HFF-Myc (cell line): ENCODE measurements at regions not wholly inside any gene's neighbourhood (a gene's known extent, or its start where the extent isn't known, plus 50 kb on each side); places are given as distances from the start of the nearest gene placed in this dataset.

Source experiments
- DNase-seq: peaks from one replicate; pipeline ENCODE4 v3.0.0-alpha.2; 2011; ENCODE audit warnings: low read depth; ENCODE audit errors: extremely low read depth
- H3K4me3 ChIP-seq: replicated peaks from 2 replicates; pipeline ENCODE4 v1.5.1; 2011; ENCODE audit warnings: low read depth, mild to moderate bottlenecking, control low read depth, low read length
- TF ChIP-seq, protein P1 (sequence below): IDR thresholded peaks from 2 replicates; pipeline ENCODE4 v1.5.1; 2012; ENCODE audit warnings: mild to moderate bottlenecking, low read depth, low read length, control low read depth; ENCODE audit errors: missing control alignments

GRCh38 chr20:43821795-43822194 is 92.9 kb upstream of the TOX2 start:
- TF ChIP-seq, protein P1, sequence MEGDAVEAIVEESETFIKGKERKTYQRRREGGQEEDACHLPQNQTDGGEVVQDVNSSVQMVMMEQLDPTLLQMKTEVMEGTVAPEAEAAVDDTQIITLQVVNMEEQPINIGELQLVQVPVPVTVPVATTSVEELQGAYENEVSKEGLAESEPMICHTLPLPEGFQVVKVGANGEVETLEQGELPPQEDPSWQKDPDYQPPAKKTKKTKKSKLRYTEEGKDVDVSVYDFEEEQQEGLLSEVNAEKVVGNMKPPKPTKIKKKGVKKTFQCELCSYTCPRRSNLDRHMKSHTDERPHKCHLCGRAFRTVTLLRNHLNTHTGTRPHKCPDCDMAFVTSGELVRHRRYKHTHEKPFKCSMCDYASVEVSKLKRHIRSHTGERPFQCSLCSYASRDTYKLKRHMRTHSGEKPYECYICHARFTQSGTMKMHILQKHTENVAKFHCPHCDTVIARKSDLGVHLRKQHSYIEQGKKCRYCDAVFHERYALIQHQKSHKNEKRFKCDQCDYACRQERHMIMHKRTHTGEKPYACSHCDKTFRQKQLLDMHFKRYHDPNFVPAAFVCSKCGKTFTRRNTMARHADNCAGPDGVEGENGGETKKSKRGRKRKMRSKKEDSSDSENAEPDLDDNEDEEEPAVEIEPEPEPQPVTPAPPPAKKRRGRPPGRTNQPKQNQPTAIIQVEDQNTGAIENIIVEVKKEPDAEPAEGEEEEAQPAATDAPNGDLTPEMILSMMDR: no peak
- DNase-seq: no peak
- no peak overlapping the region for H3K4me3 ChIP-seq

GRCh38 chr20:43820731-43821330 is 93.8 kb upstream of the TOX2 start:
- no peak for DNase-seq
- TF ChIP-seq, protein P1: no peak
- no peak overlapping the region for H3K4me3 ChIP-seq

DNA sequence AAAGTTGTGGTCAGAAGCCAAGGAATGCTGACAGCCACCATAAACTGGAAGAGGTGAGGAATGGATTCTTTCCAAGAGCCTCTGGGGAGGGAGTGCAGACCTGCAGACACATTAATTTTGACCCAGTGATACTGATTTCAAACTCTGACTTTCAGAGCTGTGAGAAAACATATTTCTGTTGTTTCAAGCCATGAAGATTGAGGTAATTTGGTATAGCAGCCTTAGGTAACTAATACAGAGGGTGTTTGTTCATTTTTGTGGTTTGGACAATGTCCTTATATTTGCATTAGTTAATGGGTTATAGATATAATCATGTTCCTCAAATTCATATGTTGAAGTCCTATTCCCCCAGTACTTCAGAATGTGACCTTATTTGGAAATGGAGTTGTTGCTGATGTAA is 85.4 kb upstream of the GTSF1L start:
- no peak for DNase-seq
- TF ChIP-seq, protein P1: no peak
- no peak overlapping the region for H3K4me3 ChIP-seq

DNA sequence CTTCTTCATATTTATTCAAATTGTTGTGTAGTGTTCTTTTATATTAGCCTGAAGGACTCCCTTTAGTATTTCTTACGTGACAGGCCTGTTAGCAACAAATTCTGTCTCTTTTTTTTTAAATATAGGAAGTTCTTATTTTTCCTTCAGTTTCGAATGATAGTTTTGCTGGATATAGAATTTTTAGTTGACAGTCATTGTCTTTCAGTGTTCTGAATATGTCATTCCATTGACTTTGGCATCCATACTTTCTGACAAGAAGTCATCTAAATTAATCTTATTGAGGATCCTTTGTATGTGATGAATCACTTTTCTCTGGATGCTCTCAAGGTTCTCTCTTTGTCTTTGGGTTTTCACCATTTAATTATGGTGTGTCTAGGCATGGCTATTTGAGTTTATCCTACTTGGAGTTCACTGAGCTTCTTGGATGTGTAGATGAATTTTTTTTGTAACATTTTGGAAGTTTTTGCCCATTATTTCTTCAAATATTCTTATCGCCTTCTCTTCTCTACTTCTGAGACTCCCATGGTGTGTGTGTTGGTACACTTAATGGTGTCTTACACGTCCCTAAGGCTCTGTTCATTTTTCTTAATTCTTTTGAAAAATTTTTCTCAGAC is 82.5 kb upstream of the GTSF1L start:
- TF ChIP-seq, protein P1: no peak
- no peak overlapping the region for H3K4me3 ChIP-seq
- no peak for DNase-seq

DNA sequence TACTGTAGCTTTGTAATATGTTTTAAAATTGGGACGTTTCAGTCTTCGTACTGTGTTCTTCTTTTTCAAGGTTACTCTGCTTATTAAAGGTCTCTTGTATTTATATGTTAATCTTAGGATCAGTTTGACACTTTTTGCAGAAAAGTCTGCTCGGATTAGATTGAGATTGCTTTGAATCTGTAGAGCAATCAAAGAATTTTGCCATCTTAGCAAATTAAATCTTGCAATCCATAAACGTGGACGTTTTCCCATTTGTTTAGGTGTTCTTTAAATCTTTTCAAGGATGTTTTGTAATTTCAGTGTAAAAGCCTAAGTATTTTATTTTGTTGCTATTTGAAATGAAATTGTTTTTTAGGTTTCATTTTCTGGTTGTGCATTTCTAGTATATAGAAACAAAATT is 78.0 kb upstream of the GTSF1L start:
- TF ChIP-seq, protein P1: no peak
- no peak overlapping the region for H3K4me3 ChIP-seq
- DNase-seq: no peak

GRCh38 chr20:43803276-43803675 is 76.5 kb upstream of the GTSF1L start:
- no peak overlapping the region for H3K4me3 ChIP-seq
- TF ChIP-seq, protein P1: no peak
- DNase-seq: no peak

- H3K4me3 ChIP-seq: no peak overlapping the region
- TF ChIP-seq, protein P1: no peak
- no peak for DNase-seq
These were observed 73.4 kb upstream of the GTSF1L start for GRCh38 chr20:43800186-43800585.
